ENCODE measurements at regions not wholly inside any gene's neighbourhood (a gene's known extent, or its start where the extent isn't known, plus 50 kb on each side); places are given as distances from the start of the nearest gene placed in this dataset.
A peak's percentile ranks its signal among the peaks of the same experiment; 100 is the strongest.

- Mint-ChIP-seq H3K27ac (ENCODE audit: unreplicated experiment) (no peak overlapping the region), H3K9me3 (ENCODE audit: low read depth) (no peaks in the 10 kb centered on the region), H3K27me3 (ENCODE audit: low read depth) (no peaks in the 10 kb centered on the region), H3K36me3 (ENCODE audit: low read depth) (no peaks in the 10 kb centered on the region), H3K4me1 (ENCODE audit: low read depth) (peaks cover 6% of the 10 kb centered on the region), H3K4me3 (ENCODE audit: unreplicated experiment) (no peak overlapping the region)
- no peak for TF ChIP-seq CTCF (IDR thresholded peaks at IDR 0.05)
- DNase-seq (ENCODE audit: low spot score): no peak
Measured at GRCh38 chr4:14180983-14181601, 553.6 kb upstream of the BOD1L1 start.

- no peaks in the 10 kb centered on the region for H3K27me3 Mint-ChIP-seq (ENCODE audit: low read depth)
- no peak for TF ChIP-seq CTCF (IDR thresholded peaks at IDR 0.05)
- no peak overlapping the region for H3K27ac Mint-ChIP-seq (ENCODE audit: unreplicated experiment)
- DNase-seq (ENCODE audit: low spot score): no peak
- H3K9me3 Mint-ChIP-seq (ENCODE audit: low read depth): no peaks in the 10 kb centered on the region
- peaks cover 6% of the 10 kb centered on the region for H3K4me1 Mint-ChIP-seq (ENCODE audit: low read depth)
- no peak overlapping the region for H3K4me3 Mint-ChIP-seq (ENCODE audit: unreplicated experiment)
- no peaks in the 10 kb centered on the region for H3K36me3 Mint-ChIP-seq (ENCODE audit: low read depth)
Measured at GRCh38 chr4:14182148-14182547, 554.6 kb upstream of the BOD1L1 start.

GRCh38 chr4:14184265-14184664 lies 556.7 kb upstream of the BOD1L1 start:
- peak; percentile 9 for TF ChIP-seq CTCF (IDR thresholded peaks at IDR 0.05)
- DNase-seq (ENCODE audit: low spot score): no peak
- Mint-ChIP-seq H3K4me1 (ENCODE audit: low read depth) (peaks cover 6% of the 10 kb centered on the region), H3K27me3 (ENCODE audit: low read depth) (peaks cover 8% of the 10 kb centered on the region), H3K9me3 (ENCODE audit: low read depth) (no peaks in the 10 kb centered on the region), H3K4me3 (ENCODE audit: unreplicated experiment) (no peak overlapping the region), H3K36me3 (ENCODE audit: low read depth) (no peaks in the 10 kb centered on the region), H3K27ac (ENCODE audit: unreplicated experiment) (no peak overlapping the region)

GRCh38 chr4:14184767-14185166 lies 557.2 kb upstream of the BOD1L1 start:
- no peaks in the 10 kb centered on the region for H3K36me3 Mint-ChIP-seq (ENCODE audit: low read depth)
- TF ChIP-seq CTCF (IDR thresholded peaks at IDR 0.05): peak; percentile 4
- peaks cover 12% of the 10 kb centered on the region for H3K27me3 Mint-ChIP-seq (ENCODE audit: low read depth)
- no peak for DNase-seq (ENCODE audit: low spot score)
- no peak overlapping the region for H3K4me3 Mint-ChIP-seq (ENCODE audit: unreplicated experiment)
- H3K9me3 Mint-ChIP-seq (ENCODE audit: low read depth): no peaks in the 10 kb centered on the region
- peaks cover 6% of the 10 kb centered on the region for H3K4me1 Mint-ChIP-seq (ENCODE audit: low read depth)
- H3K27ac Mint-ChIP-seq (ENCODE audit: unreplicated experiment): no peak overlapping the region

GRCh38 chr4:14188214-14188613 lies 560.7 kb upstream of the BOD1L1 start:
- H3K4me3 Mint-ChIP-seq (ENCODE audit: unreplicated experiment): no peak overlapping the region
- DNase-seq (ENCODE audit: low spot score): no peak
- no peaks in the 10 kb centered on the region for H3K36me3 Mint-ChIP-seq (ENCODE audit: low read depth)
- no peaks in the 10 kb centered on the region for H3K4me1 Mint-ChIP-seq (ENCODE audit: low read depth)
- H3K27ac Mint-ChIP-seq (ENCODE audit: unreplicated experiment): no peak overlapping the region
- no peak for TF ChIP-seq CTCF (IDR thresholded peaks at IDR 0.05)
- H3K27me3 Mint-ChIP-seq (ENCODE audit: low read depth): peaks cover 15% of the 10 kb centered on the region
- no peaks in the 10 kb centered on the region for H3K9me3 Mint-ChIP-seq (ENCODE audit: low read depth)

All from chondrocyte (in vitro differentiated cells).